H9 (cell line): ENCODE measurements at regions not wholly inside any gene's neighbourhood (a gene's known extent, or its start where the extent isn't known, plus 50 kb on each side); places are given as distances from the start of the nearest gene placed in this dataset.

Experiments used
- DNase-seq: peaks from one replicate; pipeline ENCODE4 v3.0.0-alpha.2; 2017
- H2AFZ ChIP-seq: one replicate; pipeline ENCODE4 v1.6.1; 2013; ENCODE audit warnings: mild to moderate bottlenecking, low read length, control low read depth, moderate library complexity
- H2AK5ac ChIP-seq: 2 replicates; pipeline ENCODE4 v1.6.1; 2013; ENCODE audit warnings: low read length, control low read depth, mixed read lengths; ENCODE audit not compliant: insufficient read length
- H2BK120ac ChIP-seq: one replicate; pipeline ENCODE4 v1.6.1; 2013; ENCODE audit warnings: low read depth, mild to moderate bottlenecking, low read length, control low read depth, inconsistent platforms; ENCODE audit not compliant: poor library complexity, severe bottlenecking
- H2BK12ac ChIP-seq: 2 replicates; pipeline ENCODE4 v1.6.1; 2013; ENCODE audit warnings: low read length, control low read depth, mixed read lengths, low read depth; ENCODE audit not compliant: insufficient read length
- H2BK15ac ChIP-seq: 2 replicates; pipeline ENCODE4 v1.6.1; 2013; ENCODE audit warnings: low read depth, low read length, control low read depth
- H2BK20ac ChIP-seq: one replicate; pipeline ENCODE4 v1.6.1; 2013; ENCODE audit warnings: low read depth, mild to moderate bottlenecking, low read length, control low read depth, inconsistent platforms; ENCODE audit not compliant: poor library complexity, severe bottlenecking
- H2BK5ac ChIP-seq: 2 replicates; pipeline ENCODE4 v1.6.1; 2013; ENCODE audit warnings: low read length, control low read depth, mixed read lengths; ENCODE audit not compliant: insufficient read length
- H3K14ac ChIP-seq: 2 replicates; pipeline ENCODE4 v1.6.1; 2013; ENCODE audit warnings: low read length, control low read depth; ENCODE audit not compliant: insufficient read depth
- H3K18ac ChIP-seq: 2 replicates; pipeline ENCODE4 v1.6.1; 2013; ENCODE audit warnings: low read depth, mild to moderate bottlenecking, mixed read lengths, low read length, control low read depth; ENCODE audit not compliant: insufficient read length
- H3K23ac ChIP-seq: 2 replicates; pipeline ENCODE4 v1.6.1; 2013; ENCODE audit warnings: low read length, control low read depth, mixed read lengths, low read depth; ENCODE audit not compliant: insufficient read length
- H3K23me2 ChIP-seq: 2 replicates; pipeline ENCODE4 v1.6.1; 2013; ENCODE audit warnings: low read depth, mild to moderate bottlenecking, mixed read lengths, low read length, control low read depth; ENCODE audit not compliant: insufficient read length, poor library complexity, severe bottlenecking
- H3K27ac ChIP-seq: 2 replicates; pipeline ENCODE4 v1.5.1; 2013; ENCODE audit warnings: low read length, control low read depth, mixed read lengths, low read depth; ENCODE audit not compliant: insufficient read length
- H3K27me3 ChIP-seq: 2 replicates; pipeline ENCODE4 v1.6.1; 2013; ENCODE audit warnings: low read length, control low read depth, inconsistent platforms; ENCODE audit not compliant: insufficient read depth
- H3K4ac ChIP-seq: 2 replicates; pipeline ENCODE4 v1.6.1; 2013; ENCODE audit warnings: low read depth, mild to moderate bottlenecking, control low read depth, inconsistent platforms, low read length, moderate library complexity
- H3K4me1 ChIP-seq: 2 replicates; pipeline ENCODE4 v1.6.1; 2013; ENCODE audit warnings: low read length, control low read depth, inconsistent platforms; ENCODE audit not compliant: insufficient read depth
- H3K4me2 ChIP-seq: 2 replicates; pipeline ENCODE4 v1.6.1; 2013; ENCODE audit warnings: low read length, control low read depth, mixed read lengths; ENCODE audit not compliant: insufficient read length, insufficient read depth
- H3K56ac ChIP-seq: 2 replicates; pipeline ENCODE4 v1.6.1; 2013; ENCODE audit warnings: low read depth, mild to moderate bottlenecking, mixed read lengths, low read length, control low read depth; ENCODE audit not compliant: insufficient read length
- H3K79me1 ChIP-seq: 2 replicates; pipeline ENCODE4 v1.6.1; 2013; ENCODE audit warnings: low read depth, mild to moderate bottlenecking, moderate library complexity, low read length, control low read depth, inconsistent platforms; ENCODE audit not compliant: insufficient read depth, poor library complexity, severe bottlenecking
- H3K79me2 ChIP-seq: 2 replicates; pipeline ENCODE4 v1.6.1; 2013; ENCODE audit warnings: low read length, control low read depth, inconsistent platforms; ENCODE audit not compliant: insufficient read depth
- H3K9ac ChIP-seq: 2 replicates; pipeline ENCODE4 v1.6.1; 2013; ENCODE audit warnings: low read length, control low read depth, mixed read lengths; ENCODE audit not compliant: insufficient read length; ENCODE audit errors: extremely low read depth
- H3K9me3 ChIP-seq: one replicate; pipeline ENCODE4 v1.6.1; 2013; ENCODE audit warnings: low read depth, low read length, inconsistent platforms; ENCODE audit not compliant: control insufficient read depth
- H3T11ph ChIP-seq: one replicate; pipeline ENCODE4 v1.6.1; 2013; ENCODE audit warnings: mild to moderate bottlenecking, low read length, control low read depth, inconsistent platforms
- H4K20me1 ChIP-seq: one replicate; pipeline ENCODE4 v1.6.1; 2013; ENCODE audit not compliant: control insufficient read depth, insufficient read length, insufficient read depth
- H4K5ac ChIP-seq: 2 replicates; pipeline ENCODE4 v1.6.1; 2013; ENCODE audit warnings: low read depth, mild to moderate bottlenecking, mixed read lengths, low read length, control low read depth; ENCODE audit not compliant: insufficient read length
- H4K8ac ChIP-seq: replicated peaks from 2 replicates; pipeline ENCODE4 v1.6.1; 2013; ENCODE audit warnings: low read length, control low read depth, mixed read lengths, low read depth; ENCODE audit not compliant: insufficient read length
- H4K91ac ChIP-seq: 2 replicates; pipeline ENCODE4 v1.6.1; 2013; ENCODE audit warnings: low read depth, mild to moderate bottlenecking, moderate library complexity, mixed read lengths, low read length, control low read depth; ENCODE audit not compliant: insufficient read length
- H3K27ac Mint-ChIP-seq, 3 experiments: 2 replicates in 2 of 3; 3 replicates in 1 of 3; pipeline ENCODE4 v1.8.0; 2020 to 2021; ENCODE audit warnings: mixed read lengths in 3 of 3, mild to moderate bottlenecking in 1 of 3, moderate library complexity in 1 of 3
- H3K27me3 Mint-ChIP-seq: 2 replicates; pipeline ENCODE4 v1.8.0; 2021; ENCODE audit warnings: low read depth, mild to moderate bottlenecking, moderate library complexity, mixed read lengths
- H3K36me3 Mint-ChIP-seq, 3 experiments: 2 replicates in 2 of 3; 3 replicates in 1 of 3; pipeline ENCODE4 v1.8.0; 2020 to 2021; ENCODE audit warnings: low read depth in 3 of 3, mixed read lengths in 3 of 3; ENCODE audit not compliant: insufficient read depth in 1 of 3
- H3K4me1 Mint-ChIP-seq, 2 experiments: 2 replicates each; pipeline ENCODE4 v1.8.0; 2020; ENCODE audit warnings: mixed read lengths in 2 of 2
- H3K4me3 Mint-ChIP-seq, 2 experiments: 2 replicates in 1 of 2; 3 replicates in 1 of 2; pipeline ENCODE4 v1.8.0; 2020 to 2021; ENCODE audit warnings: mild to moderate bottlenecking in 2 of 2, mixed read lengths in 2 of 2, moderate library complexity in 1 of 2
- H3K9me3 Mint-ChIP-seq, 2 experiments: 2 replicates in 1 of 2; 3 replicates in 1 of 2; pipeline ENCODE4 v1.8.0; 2020; ENCODE audit warnings: mild to moderate bottlenecking in 2 of 2, mixed read lengths in 2 of 2, moderate library complexity in 1 of 2
- WGBS: extraction: QIAGEN DNeasy Blood & Tissue Kit; methylation state at CpG from one replicate; pipeline ENCODE4 v1.1.7; 2013; ENCODE audit warnings: missing lambda C conversion rate, low lambda C conversion rate, mixed read lengths; ENCODE audit not compliant: insufficient read length; ENCODE audit errors: extremely low coverage; 5-methylcytosine and 5-hydroxymethylcytosine counted together
- TF ChIP-seq, protein P1 (sequence below): fragments of 200-600 bp; sonication (generic); conservative IDR thresholded peaks from 3 replicates; pipeline ENCODE4 v1.8.0; 2021; ENCODE audit warnings: antibody characterized with exemption, mild to moderate bottlenecking

DNA sequence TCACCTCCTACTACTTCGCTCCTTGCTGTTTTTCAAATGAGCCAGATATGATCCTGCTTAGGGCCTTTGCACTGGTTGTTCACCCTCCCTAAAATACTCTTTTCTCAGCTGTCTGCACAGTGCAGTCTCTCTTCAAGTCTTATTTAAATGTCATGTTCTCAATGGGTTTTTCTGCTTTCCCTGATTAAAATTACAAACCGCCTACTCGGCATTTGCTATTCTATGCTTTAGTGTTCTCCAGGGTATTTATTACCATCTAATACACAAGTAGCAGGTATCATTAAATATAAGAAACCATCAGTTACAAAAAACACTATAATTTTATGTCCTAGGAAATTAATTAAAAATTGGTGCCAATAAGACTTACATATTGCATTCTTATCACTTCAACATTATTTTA is 108.0 kb upstream of the TMTC1 start:
- Histone ChIP-seq H3K9ac (no peak overlapping the region), H2BK15ac (no peak overlapping the region), H4K8ac (no peak overlapping the region), H4K5ac (no peak overlapping the region), H2BK5ac (no peak overlapping the region), H4K91ac (no peak overlapping the region), H3K4ac (no peak overlapping the region), H2AK5ac (no peak overlapping the region), H3T11ph (no peak overlapping the region), H2AFZ (no peak overlapping the region), H3K23ac (no peak overlapping the region), H3K56ac (no peak overlapping the region), H2BK20ac (no peak overlapping the region), H3K23me2 (no peaks in the 10 kb centered on the region), H3K4me1 (0 out of 2 replicates have a peak, but pooled peaks cover 3% of the 10 kb centered on the region), H3K9me3 (no peaks in the 10 kb centered on the region), H3K18ac (no peak overlapping the region), H3K79me1 (no peaks in the 10 kb centered on the region), H2BK120ac (no peak overlapping the region), H2BK12ac (no peak overlapping the region), H4K20me1 (no peaks in the 10 kb centered on the region), H3K27ac (no peak overlapping the region), H3K4me2 (no peak overlapping the region), H3K27me3 (no peaks in the 10 kb centered on the region), H3K79me2 (no peaks in the 10 kb centered on the region), H3K14ac (no peak overlapping the region)
- Mint-ChIP-seq H3K27ac (no peak overlapping the region), H3K4me1 (peaks cover 15 to 23% of the 10 kb centered on the region in 2 experiments), H3K27me3 (no peaks in the 10 kb centered on the region; the same call in 1 of the 2 replicates), H3K4me3 (no peak overlapping the region), H3K9me3 (peaks cover 0 to 7% of the 10 kb centered on the region in 2 experiments; a peak in 4 of 5 replicates), H3K36me3 (peaks cover 3 to 9% (median 8%) of the 10 kb centered on the region in 3 experiments; a peak in 4 of 7 replicates)
- TF ChIP-seq, protein P1, sequence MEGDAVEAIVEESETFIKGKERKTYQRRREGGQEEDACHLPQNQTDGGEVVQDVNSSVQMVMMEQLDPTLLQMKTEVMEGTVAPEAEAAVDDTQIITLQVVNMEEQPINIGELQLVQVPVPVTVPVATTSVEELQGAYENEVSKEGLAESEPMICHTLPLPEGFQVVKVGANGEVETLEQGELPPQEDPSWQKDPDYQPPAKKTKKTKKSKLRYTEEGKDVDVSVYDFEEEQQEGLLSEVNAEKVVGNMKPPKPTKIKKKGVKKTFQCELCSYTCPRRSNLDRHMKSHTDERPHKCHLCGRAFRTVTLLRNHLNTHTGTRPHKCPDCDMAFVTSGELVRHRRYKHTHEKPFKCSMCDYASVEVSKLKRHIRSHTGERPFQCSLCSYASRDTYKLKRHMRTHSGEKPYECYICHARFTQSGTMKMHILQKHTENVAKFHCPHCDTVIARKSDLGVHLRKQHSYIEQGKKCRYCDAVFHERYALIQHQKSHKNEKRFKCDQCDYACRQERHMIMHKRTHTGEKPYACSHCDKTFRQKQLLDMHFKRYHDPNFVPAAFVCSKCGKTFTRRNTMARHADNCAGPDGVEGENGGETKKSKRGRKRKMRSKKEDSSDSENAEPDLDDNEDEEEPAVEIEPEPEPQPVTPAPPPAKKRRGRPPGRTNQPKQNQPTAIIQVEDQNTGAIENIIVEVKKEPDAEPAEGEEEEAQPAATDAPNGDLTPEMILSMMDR = no peak
- DNase-seq = no peak
- WGBS = no CpG with 5 or more reads among the region's 3 CpGs
